PC-9 (cell line): ENCODE measurements at regions not wholly inside any gene's neighbourhood (a gene's known extent, or its start where the extent isn't known, plus 50 kb on each side); places are given as distances from the start of the nearest gene placed in this dataset.
A peak's percentile ranks its signal among the peaks of the same experiment; 100 is the strongest.

Experiments
- BruUV-seq: library from RNA; stranded (reverse); fragments of 400-500 nt; replicated peaks from 2 replicates; lab custom pipeline; 2021; lab: Mats Ljungman, UMichigan
- CTCF ChIA-PET: fragments of 300-600 bp; sonication (Branson Sonifier 250); formaldehyde crosslinking; loops from one replicate; lab custom pipeline; 2022; ENCODE audit warnings: antibody characterized with exemption; lab: Charles Lee
- POLR2A ChIA-PET: fragments of 300-600 bp; sonication (Branson Sonifier 250); formaldehyde crosslinking; loops from one replicate; lab custom pipeline; 2022; ENCODE audit warnings: antibody characterized with exemption; ENCODE audit not compliant: unreplicated experiment; lab: Charles Lee
- DNase-seq, 2 experiments: peaks; one replicate each; pipeline versions ENCODE4 v3.0.0 to v3.0.0-alpha.2; 2015 to 2022; ENCODE audit warnings: mixed read lengths in 1 of 2
- H2AFZ ChIP-seq: fragments of 200-600 bp; sonication (generic); 2 replicates; pipeline ENCODE4 v1.8.1; 2017; ENCODE audit warnings: antibody characterized with exemption
- H3F3A ChIP-seq: fragments of 200-600 bp; sonication (generic); 2 replicates; pipeline ENCODE4 v1.8.1; 2017; ENCODE audit warnings: antibody characterized with exemption, mild to moderate bottlenecking, low read depth; ENCODE audit not compliant: insufficient read depth
- H3K27ac ChIP-seq: fragments of 200-600 bp; sonication (generic); 2 replicates; pipeline ENCODE4 v1.6.1; 2016; ENCODE audit warnings: mixed run types
- H3K27me3 ChIP-seq: fragments of 200-600 bp; sonication (generic); 2 replicates; pipeline ENCODE4 v1.6.1; 2016; ENCODE audit warnings: low read depth, mixed run types; ENCODE audit not compliant: insufficient read depth
- H3K36me3 ChIP-seq: fragments of 200-600 bp; sonication (generic); 2 replicates; pipeline ENCODE4 v1.6.1; 2016; ENCODE audit warnings: low read depth, mixed run types
- H3K4me1 ChIP-seq: fragments of 200-600 bp; sonication (generic); replicated peaks from 2 replicates; pipeline ENCODE4 v1.6.1; 2016; ENCODE audit warnings: mixed run types; ENCODE audit not compliant: insufficient read depth
- H3K4me2 ChIP-seq: fragments of 200-600 bp; sonication (generic); 2 replicates; pipeline ENCODE4 v1.6.1; 2017; ENCODE audit warnings: mixed run types
- H3K4me3 ChIP-seq: fragments of 200-600 bp; sonication (generic); 2 replicates; pipeline ENCODE4 v1.6.1; 2016; ENCODE audit warnings: mixed run types
- H3K79me2 ChIP-seq: fragments of 200-600 bp; sonication (generic); 2 replicates; pipeline ENCODE4 v1.6.1; 2017; ENCODE audit warnings: low read depth, mixed run types
- H3K9me2 ChIP-seq: fragments of 200-600 bp; sonication (generic); 2 replicates; pipeline ENCODE4 v1.8.1; 2017; ENCODE audit warnings: mild to moderate bottlenecking; ENCODE audit not compliant: insufficient read depth
- H3K9me3 ChIP-seq: fragments of 200-600 bp; sonication (generic); 2 replicates; pipeline ENCODE4 v1.8.1; 2016; ENCODE audit warnings: low read depth; ENCODE audit not compliant: insufficient read depth
- H4K20me1 ChIP-seq: fragments of 200-600 bp; sonication (generic); 2 replicates; pipeline ENCODE4 v1.8.1; 2017; ENCODE audit not compliant: insufficient read depth
- CTCF ChIP-seq: fragments of 200-600 bp; sonication (generic); conservative IDR thresholded peaks from 2 replicates; pipeline ENCODE4 v1.6.1; 2017; ENCODE audit warnings: mixed run types, antibody characterized with exemption, mild to moderate bottlenecking, moderate library complexity
- EZH2 ChIP-seq: fragments of 200-600 bp; sonication (generic); IDR thresholded peaks from 2 replicates; pipeline ENCODE4 v1.8.0; 2017; ENCODE audit warnings: antibody characterized with exemption, low read depth
- intact Hi-C: fragments of 100-400 bp; cut with micrococcal nuclease; formaldehyde crosslinking; loops from one replicate; pipeline ENCODE4 v1.10.0; 2022; ENCODE audit not compliant: unreplicated experiment

GRCh38 chr3:79947469-79947868 is 179.7 kb upstream of the ROBO1 start:
- Histone ChIP-seq H3K27me3 (no peaks in the 10 kb centered on the region), H2AFZ (no peak overlapping the region), H3K4me3 (no peak overlapping the region), H3K27ac (no peak overlapping the region), H3F3A (no peaks in the 10 kb centered on the region), H3K9me2 (no peaks in the 10 kb centered on the region), H3K4me1 (no peaks in the 10 kb centered on the region), H3K4me2 (no peak overlapping the region), H3K79me2 (no peaks in the 10 kb centered on the region), H4K20me1 (no peaks in the 10 kb centered on the region), H3K36me3 (no peaks in the 10 kb centered on the region), H3K9me3 (0 out of 2 replicates have a peak, but pooled peaks cover 5% of the 10 kb centered on the region)
- ChIA-PET POLR2A (no interaction called here), CTCF (no interaction called here)
- DNase-seq: no peak
- intact Hi-C loops: no loop called here
- TF ChIP-seq EZH2 (no peak), CTCF (no peak)
- no TSS peak for BruUV-seq

GRCh38 chr3:79937567-79937966 is 169.8 kb upstream of the ROBO1 start:
- H3K4me3 ChIP-seq: no peak overlapping the region
- ChIA-PET POLR2A (interaction anchor here (0.6 to 0.8 kb wide), 3 partner anchors 40 to 414 kb away, joined by 3 to 4 read pairs (median 4); no protein-coding TSS in a partner anchor), CTCF (interaction anchor here (0.7 kb wide), 1 partner anchor 312 kb away, joined by 3 read pairs; no protein-coding TSS in a partner anchor)
- H3K4me2 ChIP-seq: 0 out of 2 replicates have a peak overlapping the region, but pooled peaks have one; percentile 5
- no peaks in the 10 kb centered on the region; the same call in 1 of the 2 replicates for H3K36me3 ChIP-seq
- DNase-seq: peak; percentile 61 to 91
- H3F3A ChIP-seq: peaks cover 16% of the 10 kb centered on the region; the same call in 1 of the 2 replicates
- peaks cover 3% of the 10 kb centered on the region; the same call in 1 of the 2 replicates for H3K9me2 ChIP-seq
- H3K27ac ChIP-seq: peak overlapping the region; percentile 83
- H3K27me3 ChIP-seq: no peaks in the 10 kb centered on the region
- H3K4me1 ChIP-seq: peaks cover 17% of the 10 kb centered on the region
- BruUV-seq: no TSS peak
- H2AFZ ChIP-seq: peak overlapping the region; percentile 9; the same call in 1 of the 2 replicates
- no peaks in the 10 kb centered on the region for H3K79me2 ChIP-seq
- H3K9me3 ChIP-seq: peaks cover 34% of the 10 kb centered on the region
- TF ChIP-seq CTCF (no peak), EZH2 (no peak)
- intact Hi-C loops: loop anchor here (1.0 to 10.0 kb wide), 2 partner anchors 65 to 343 kb away; no protein-coding TSS in a partner anchor
- no peaks in the 10 kb centered on the region for H4K20me1 ChIP-seq

- Histone ChIP-seq H3K27me3 (no peaks in the 10 kb centered on the region), H4K20me1 (no peaks in the 10 kb centered on the region), H2AFZ (no peak overlapping the region), H3K4me3 (no peak overlapping the region), H3F3A (no peaks in the 10 kb centered on the region), H3K27ac (no peak overlapping the region), H3K4me1 (no peaks in the 10 kb centered on the region), H3K36me3 (no peaks in the 10 kb centered on the region), H3K79me2 (no peaks in the 10 kb centered on the region), H3K9me2 (peaks cover 4% of the 10 kb centered on the region; the same call in 1 of the 2 replicates), H3K4me2 (no peak overlapping the region), H3K9me3 (peaks cover 3% of the 10 kb centered on the region; the same call in 1 of the 2 replicates)
- TF ChIP-seq EZH2: no peak
- no peak for TF ChIP-seq CTCF
- BruUV-seq: no TSS peak
- intact Hi-C loops: loop anchor here (10.0 kb wide), 1 partner anchor 335 kb away; no protein-coding TSS in a partner anchor
- ChIA-PET POLR2A (no interaction called here), CTCF (no interaction called here)
- no peak for DNase-seq
These were observed 162.4 kb upstream of the ROBO1 start for GRCh38 chr3:79930196-79930595.
